Neuronal stem cell (in vitro differentiated cells): ENCODE measurements at regions not wholly inside any gene's neighbourhood (a gene's known extent, or its start where the extent isn't known, plus 50 kb on each side); places are given as distances from the start of the nearest gene placed in this dataset.

Experiments
- DNase-seq: peaks from one replicate; pipeline ENCODE4 v3.0.0-alpha.2; 2013; ENCODE audit warnings: low spot score
- H2AFZ ChIP-seq: one replicate; pipeline ENCODE4 v1.6.1; 2013; ENCODE audit warnings: mild to moderate bottlenecking, low read length, inconsistent platforms
- H2AK5ac ChIP-seq: 2 replicates; pipeline ENCODE4 v1.6.1; 2013; ENCODE audit warnings: low read depth, mild to moderate bottlenecking, inconsistent platforms, low read length, moderate library complexity, mixed read lengths
- H2BK120ac ChIP-seq: 2 replicates; pipeline ENCODE4 v1.6.1; 2013; ENCODE audit warnings: low read depth, mild to moderate bottlenecking, inconsistent platforms, low read length, moderate library complexity, mixed read lengths
- H2BK12ac ChIP-seq: one replicate; pipeline ENCODE4 v1.6.1; 2013; ENCODE audit warnings: low read length, inconsistent platforms
- H2BK15ac ChIP-seq: 2 replicates; pipeline ENCODE4 v1.6.1; 2013; ENCODE audit warnings: mild to moderate bottlenecking, low read length, inconsistent platforms, mixed read lengths
- H2BK5ac ChIP-seq: one replicate; pipeline ENCODE4 v1.6.1; 2013; ENCODE audit warnings: inconsistent platforms, mild to moderate bottlenecking, low read length, moderate library complexity
- H3K14ac ChIP-seq: one replicate; pipeline ENCODE4 v1.6.1; 2013; ENCODE audit warnings: low read length, inconsistent platforms
- H3K18ac ChIP-seq: 2 replicates; pipeline ENCODE4 v1.6.1; 2013; ENCODE audit warnings: low read length, inconsistent platforms
- H3K23ac ChIP-seq: 2 replicates; pipeline ENCODE4 v1.6.1; 2013; ENCODE audit warnings: low read depth, mild to moderate bottlenecking, mixed read lengths, low read length, inconsistent platforms; ENCODE audit not compliant: poor library complexity
- H3K27ac ChIP-seq: replicated peaks from 3 replicates; pipeline ENCODE4 v1.5.1; 2013; ENCODE audit warnings: low read length, inconsistent platforms
- H3K27me3 ChIP-seq, 3 experiments: 2 replicates each; pipeline ENCODE4 v1.6.1; 2013; ENCODE audit warnings: low read length in 3 of 3, mild to moderate bottlenecking in 2 of 3, inconsistent platforms in 1 of 3, low read depth in 1 of 3, mixed read lengths in 1 of 3, moderate library complexity in 1 of 3; ENCODE audit not compliant: control insufficient read depth in 3 of 3, insufficient read depth in 3 of 3
- H3K36me3 ChIP-seq, 2 donors: replicated peaks in 1 of 2; 2 replicates each; pipeline ENCODE4 v1.6.1; 2013; ENCODE audit warnings: low read length in 2 of 2; ENCODE audit not compliant: control insufficient read depth in 2 of 2, insufficient read depth in 2 of 2
- H3K4ac ChIP-seq: 2 replicates; pipeline ENCODE4 v1.6.1; 2013; ENCODE audit warnings: inconsistent platforms, mild to moderate bottlenecking, low read length, moderate library complexity
- H3K4me1 ChIP-seq, 2 donors: 1 replicate in 1 of 2; 2 replicates in 1 of 2; pipeline ENCODE4 v1.6.1; 2013; ENCODE audit warnings: low read length in 2 of 2, low read depth in 1 of 2; ENCODE audit not compliant: control insufficient read depth in 2 of 2, insufficient read depth in 1 of 2
- H3K4me2 ChIP-seq: one replicate; pipeline ENCODE4 v1.6.1; 2013; ENCODE audit warnings: mild to moderate bottlenecking, low read length, inconsistent platforms; ENCODE audit not compliant: insufficient read depth, poor library complexity, severe bottlenecking
- H3K4me3 ChIP-seq, 2 donors: 2 replicates each; pipeline ENCODE4 v1.5.1; 2013; ENCODE audit warnings: low read length in 2 of 2, mild to moderate bottlenecking in 2 of 2, inconsistent platforms in 1 of 2, moderate library complexity in 1 of 2
- H3K79me1 ChIP-seq: one replicate; pipeline ENCODE4 v1.6.1; 2013; ENCODE audit warnings: low read depth, mild to moderate bottlenecking, inconsistent platforms, low read length, moderate library complexity
- H3K9ac ChIP-seq: one replicate; pipeline ENCODE4 v1.6.1; 2013; ENCODE audit warnings: mild to moderate bottlenecking, low read depth, low read length, inconsistent platforms; ENCODE audit not compliant: poor library complexity
- H3K9me3 ChIP-seq, 2 donors: replicated peaks in 1 of 2; 2 replicates each; pipeline versions ENCODE3 to v1.6.1; 2013; ENCODE audit warnings: low read length in 2 of 2, mild to moderate bottlenecking in 2 of 2, inconsistent platforms in 1 of 2, low read depth in 1 of 2, mixed read lengths in 1 of 2, moderate library complexity in 1 of 2; ENCODE audit not compliant: control insufficient read depth in 2 of 2, insufficient read depth in 1 of 2
- H4K8ac ChIP-seq: one replicate; pipeline ENCODE4 v1.6.1; 2013; ENCODE audit warnings: low read depth, mild to moderate bottlenecking, inconsistent platforms, low read length, moderate library complexity
- H4K91ac ChIP-seq: one replicate; pipeline ENCODE4 v1.6.1; 2013; ENCODE audit warnings: low read length, low read depth, mild to moderate bottlenecking, inconsistent platforms; ENCODE audit not compliant: poor library complexity
- WGBS, 2 donors: extraction: QIAGEN DNeasy Blood & Tissue Kit; methylation state at CpG; one replicate each; pipeline ENCODE4 v1.1.7; 2013; ENCODE audit warnings: missing lambda C conversion rate in 2 of 2, mixed read lengths in 1 of 2; ENCODE audit not compliant: insufficient read length in 2 of 2, insufficient replicate concordance in 1 of 2; ENCODE audit errors: extremely low coverage in 2 of 2; 5-methylcytosine and 5-hydroxymethylcytosine counted together

DNA sequence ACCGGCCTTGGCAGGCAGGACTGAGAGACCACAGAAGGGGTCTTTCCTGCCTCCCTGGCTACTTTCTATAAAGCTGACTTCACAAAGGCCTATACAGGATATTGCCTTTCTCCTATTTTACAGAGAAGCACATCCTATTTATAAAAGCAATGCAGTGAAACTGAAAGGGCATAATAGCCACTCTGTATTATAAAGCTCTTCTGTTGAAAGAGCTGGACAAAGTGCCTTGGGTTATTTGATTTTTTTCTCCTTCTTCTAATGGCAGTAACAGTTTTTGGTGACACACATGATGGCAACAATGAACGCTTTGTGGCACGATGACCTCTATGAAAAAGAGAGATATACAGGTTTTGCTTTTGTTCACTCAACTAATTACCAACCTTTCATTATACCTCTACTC is 281.1 kb downstream of the ZNF516 start:
- H3K4me1 ChIP-seq: peaks cover 0 to 11% of the 10 kb centered on the region in 2 donors
- H3K18ac ChIP-seq: peak overlapping the region; percentile 82
- peak overlapping the region; percentile 25 for H2BK120ac ChIP-seq
- H2BK15ac ChIP-seq: no peak overlapping the region
- no peak overlapping the region for H3K14ac ChIP-seq
- no peaks in the 10 kb centered on the region for H3K36me3 ChIP-seq
- no peak overlapping the region for H2BK5ac ChIP-seq
- no peak overlapping the region for H4K8ac ChIP-seq
- H3K23ac ChIP-seq: no peak overlapping the region
- H3K4me2 ChIP-seq: no peak overlapping the region
- H3K4me3 ChIP-seq: no peak overlapping the region
- H3K9ac ChIP-seq: no peak overlapping the region
- no CpG with 5 or more reads among the region's 3 CpGs for WGBS, 2 donors
- H3K27me3 ChIP-seq: peaks cover 0 to 14% (median 0%) of the 10 kb centered on the region in 3 experiments
- peak overlapping the region; percentile 52 for H3K27ac ChIP-seq
- no peak overlapping the region for H2AFZ ChIP-seq
- H4K91ac ChIP-seq: no peak overlapping the region
- H2AK5ac ChIP-seq: no peak overlapping the region
- no peaks in the 10 kb centered on the region for H3K9me3 ChIP-seq
- no peak for DNase-seq
- no peak overlapping the region for H2BK12ac ChIP-seq
- no peak overlapping the region for H3K4ac ChIP-seq
- H3K79me1 ChIP-seq: no peaks in the 10 kb centered on the region

DNA sequence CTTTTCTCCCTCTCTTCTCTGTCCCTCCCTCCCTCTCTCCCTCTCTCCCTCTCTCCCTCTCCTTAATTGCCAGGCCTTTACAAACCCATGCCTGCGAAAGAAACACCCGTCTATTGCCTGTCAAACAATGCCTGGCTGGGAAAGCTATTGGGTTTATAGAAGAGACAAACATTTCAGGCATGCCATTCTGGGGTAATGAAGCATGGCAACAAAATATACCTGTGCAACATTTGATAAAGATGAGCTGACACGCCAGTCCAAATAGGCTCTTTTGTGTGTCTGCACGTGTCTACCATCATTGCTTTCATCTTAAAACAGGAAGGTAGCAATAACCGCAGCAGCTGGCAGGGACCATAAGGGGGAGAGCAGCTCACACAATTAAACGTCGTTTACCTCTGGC is 282.1 kb downstream of the ZNF516 start:
- Histone ChIP-seq H3K9ac (no peak overlapping the region), H2AK5ac (no peak overlapping the region), H3K4me1 (peaks cover 0 to 14% of the 10 kb centered on the region in 2 donors), H2BK12ac (no peak overlapping the region), H2BK15ac (no peak overlapping the region), H3K4me2 (no peak overlapping the region), H3K4ac (no peak overlapping the region), H3K79me1 (no peaks in the 10 kb centered on the region), H4K8ac (no peak overlapping the region), H4K91ac (no peak overlapping the region), H2BK120ac (no peak overlapping the region), H3K18ac (no peak overlapping the region), H2AFZ (no peak overlapping the region), H3K23ac (no peak overlapping the region), H3K14ac (no peak overlapping the region), H3K36me3 (no peaks in the 10 kb centered on the region), H3K27ac (peak overlapping the region; percentile 27), H3K9me3 (no peaks in the 10 kb centered on the region), H2BK5ac (no peak overlapping the region), H3K4me3 (no peak overlapping the region), H3K27me3 (peaks cover 0 to 14% (median 0%) of the 10 kb centered on the region in 3 experiments)
- DNase-seq: peak; percentile 20
- WGBS, 2 donors: no CpG with 5 or more reads among the region's 7 CpGs

DNA sequence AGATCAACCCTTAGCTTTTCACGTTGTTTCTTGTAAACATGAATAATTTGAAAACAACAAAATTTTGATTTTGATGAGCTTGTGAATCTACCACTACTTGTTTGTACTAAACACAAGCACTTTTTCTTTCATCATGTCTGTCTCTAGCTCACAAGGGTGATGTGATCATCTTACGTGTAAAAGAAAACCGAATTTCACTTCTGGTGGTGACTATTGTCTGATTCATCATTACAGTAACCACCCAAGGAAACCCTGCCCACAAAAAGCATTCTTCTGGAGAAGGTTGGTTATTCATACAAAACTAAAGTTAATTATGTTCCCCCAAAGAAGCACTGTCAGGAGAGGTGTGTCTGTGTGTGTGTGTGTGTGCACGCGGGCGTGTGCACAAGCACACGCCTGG is 285.4 kb downstream of the ZNF516 start:
- Histone ChIP-seq H2BK5ac (no peak overlapping the region), H3K4me2 (no peak overlapping the region), H3K79me1 (no peaks in the 10 kb centered on the region), H3K4ac (no peak overlapping the region), H4K8ac (no peak overlapping the region), H3K9ac (no peak overlapping the region), H3K9me3 (no peaks in the 10 kb centered on the region), H3K18ac (no peak overlapping the region), H3K27ac (no peak overlapping the region), H2BK120ac (no peak overlapping the region), H3K36me3 (no peaks in the 10 kb centered on the region), H3K4me1 (peaks cover 0 to 14% of the 10 kb centered on the region in 2 donors), H3K4me3 (no peak overlapping the region), H2AK5ac (no peak overlapping the region), H3K27me3 (peaks cover 0 to 14% (median 0%) of the 10 kb centered on the region in 3 experiments), H2AFZ (no peak overlapping the region), H2BK12ac (no peak overlapping the region), H2BK15ac (no peak overlapping the region), H3K14ac (no peak overlapping the region), H4K91ac (no peak overlapping the region), H3K23ac (no peak overlapping the region)
- DNase-seq: no peak
- WGBS, 2 donors: no CpG with 5 or more reads among the region's 7 CpGs

DNA sequence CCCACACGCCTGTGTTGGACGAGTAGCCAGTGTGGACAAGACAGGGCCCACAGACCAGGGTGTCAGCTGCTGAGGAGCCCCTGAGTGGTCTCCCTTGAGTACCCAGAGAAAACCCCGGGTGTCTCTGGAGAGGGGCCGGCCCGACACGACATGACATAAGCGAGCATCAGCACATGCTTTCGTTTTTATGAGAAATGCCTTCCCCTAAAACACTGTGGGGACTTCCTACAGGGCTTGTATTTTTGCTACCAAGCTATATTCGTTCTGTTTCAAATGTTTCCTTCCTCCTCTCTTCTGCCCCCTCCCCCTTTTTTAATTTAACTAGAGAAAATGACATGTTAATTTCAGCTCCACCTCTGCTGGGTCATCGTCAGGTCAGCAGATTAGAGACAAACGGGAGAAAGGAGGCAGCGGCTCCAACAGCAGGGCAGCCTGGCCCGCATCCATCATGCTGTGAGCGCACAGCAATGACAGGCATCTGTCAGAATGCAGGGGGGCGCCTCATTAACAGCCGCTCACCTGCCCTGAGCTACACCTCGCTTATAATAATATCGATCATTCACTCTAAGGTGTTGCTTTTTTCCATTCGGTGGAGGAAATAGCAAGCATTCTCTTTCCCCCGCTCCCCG is 286.2 kb downstream of the ZNF516 start:
- H2BK12ac ChIP-seq: no peak overlapping the region
- H4K8ac ChIP-seq: no peak overlapping the region
- H2AFZ ChIP-seq: no peak overlapping the region
- no peaks in the 10 kb centered on the region for H3K36me3 ChIP-seq
- no peak overlapping the region for H2BK5ac ChIP-seq
- no peak overlapping the region for H3K4me3 ChIP-seq
- no peak overlapping the region for H3K27ac ChIP-seq
- no peak overlapping the region for H2BK15ac ChIP-seq
- no peak overlapping the region for H3K4ac ChIP-seq
- H3K79me1 ChIP-seq: no peaks in the 10 kb centered on the region
- DNase-seq: no peak
- no peak overlapping the region for H3K4me2 ChIP-seq
- no CpG with 5 or more reads among the region's 21 CpGs for whole genome bisulfite sequencing, 2 donors
- H3K27me3 ChIP-seq: peaks cover 0 to 14% (median 0%) of the 10 kb centered on the region in 3 experiments
- H3K9ac ChIP-seq: no peak overlapping the region
- H3K9me3 ChIP-seq: no peaks in the 10 kb centered on the region
- no peak overlapping the region for H2AK5ac ChIP-seq
- no peak overlapping the region for H4K91ac ChIP-seq
- H3K4me1 ChIP-seq: peaks cover 0 to 13% of the 10 kb centered on the region in 2 donors
- peak overlapping the region; percentile 79 for H3K18ac ChIP-seq
- no peak overlapping the region for H3K23ac ChIP-seq
- no peak overlapping the region for H3K14ac ChIP-seq
- H2BK120ac ChIP-seq: no peak overlapping the region
